ENCODE measurements at regions not wholly inside any gene's neighbourhood (a gene's known extent, or its start where the extent isn't known, plus 50 kb on each side); places are given as distances from the start of the nearest gene placed in this dataset.

DNA sequence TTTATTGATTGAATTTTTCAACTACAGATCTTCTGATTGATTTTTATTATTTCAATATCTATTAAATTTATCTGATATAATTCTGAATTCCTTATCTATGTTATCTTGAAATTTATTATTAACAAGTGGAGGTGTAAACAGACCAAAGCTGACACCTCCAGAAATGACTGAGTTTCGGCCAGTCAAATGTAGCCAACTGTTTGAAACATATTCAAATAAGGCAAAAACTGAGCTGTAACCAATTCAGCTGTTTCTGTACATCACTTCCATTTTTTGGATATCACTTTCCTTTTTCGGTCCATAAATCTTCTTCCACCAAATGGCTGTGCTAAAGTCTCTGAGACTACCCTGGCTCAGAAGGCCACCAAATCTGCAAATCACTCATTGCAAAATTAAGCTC, 2127.3 kb upstream of the AGA start:
- TF ChIP-seq, protein P1, sequence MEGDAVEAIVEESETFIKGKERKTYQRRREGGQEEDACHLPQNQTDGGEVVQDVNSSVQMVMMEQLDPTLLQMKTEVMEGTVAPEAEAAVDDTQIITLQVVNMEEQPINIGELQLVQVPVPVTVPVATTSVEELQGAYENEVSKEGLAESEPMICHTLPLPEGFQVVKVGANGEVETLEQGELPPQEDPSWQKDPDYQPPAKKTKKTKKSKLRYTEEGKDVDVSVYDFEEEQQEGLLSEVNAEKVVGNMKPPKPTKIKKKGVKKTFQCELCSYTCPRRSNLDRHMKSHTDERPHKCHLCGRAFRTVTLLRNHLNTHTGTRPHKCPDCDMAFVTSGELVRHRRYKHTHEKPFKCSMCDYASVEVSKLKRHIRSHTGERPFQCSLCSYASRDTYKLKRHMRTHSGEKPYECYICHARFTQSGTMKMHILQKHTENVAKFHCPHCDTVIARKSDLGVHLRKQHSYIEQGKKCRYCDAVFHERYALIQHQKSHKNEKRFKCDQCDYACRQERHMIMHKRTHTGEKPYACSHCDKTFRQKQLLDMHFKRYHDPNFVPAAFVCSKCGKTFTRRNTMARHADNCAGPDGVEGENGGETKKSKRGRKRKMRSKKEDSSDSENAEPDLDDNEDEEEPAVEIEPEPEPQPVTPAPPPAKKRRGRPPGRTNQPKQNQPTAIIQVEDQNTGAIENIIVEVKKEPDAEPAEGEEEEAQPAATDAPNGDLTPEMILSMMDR (IDR thresholded peaks at IDR 0.05) = no peak
- TF ChIP-seq POLR2A (IDR thresholded peaks at IDR 0.05) = no peak
